MCF 10A (cell line): ENCODE measurements at regions not wholly inside any gene's neighbourhood (a gene's known extent, or its start where the extent isn't known, plus 50 kb on each side); places are given as distances from the start of the nearest gene placed in this dataset.

Experiments used
- BruUV-seq: library from RNA; stranded (reverse); fragments of 400-500 nt; replicated peaks from 2 replicates; lab custom pipeline; 2021; lab: Mats Ljungman, UMichigan
- CTCF ChIA-PET: fragments of 300-600 bp; sonication (Branson Sonifier 250); formaldehyde crosslinking; extraction: SDS; loops from one replicate; lab custom pipeline; 2021; ENCODE audit warnings: antibody characterized with exemption, inconsistent platforms; lab: Yijun Ruan, JAX
- POLR2A ChIA-PET: fragments of 300-600, 350-650 bp; sonication (Branson Sonifier 250); formaldehyde crosslinking; extraction: SDS; loops from one replicate; lab custom pipeline; 2020; ENCODE audit warnings: antibody characterized with exemption, inconsistent platforms; lab: Yijun Ruan, JAX
- DNase-seq: peaks from one replicate; pipeline ENCODE4 v3.0.0-alpha.2; 2018; ENCODE audit not compliant: unreplicated experiment
- H3K27ac Mint-ChIP-seq: one replicate; pipeline ENCODE4 v1.8.0; 2022; ENCODE audit warnings: mild to moderate bottlenecking, low read depth, mixed read lengths; ENCODE audit not compliant: unreplicated experiment
- H3K27me3 Mint-ChIP-seq: one replicate; pipeline ENCODE4 v1.8.0; 2022; ENCODE audit warnings: mixed read lengths; ENCODE audit not compliant: insufficient read depth, unreplicated experiment
- H3K36me3 Mint-ChIP-seq: one replicate; pipeline ENCODE4 v1.8.0; 2022; ENCODE audit warnings: mild to moderate bottlenecking, moderate library complexity, mixed read lengths; ENCODE audit not compliant: insufficient read depth, unreplicated experiment
- H3K4me1 Mint-ChIP-seq: one replicate; pipeline ENCODE4 v1.8.0; 2022; ENCODE audit warnings: mixed read lengths; ENCODE audit not compliant: insufficient read depth, unreplicated experiment
- H3K4me3 Mint-ChIP-seq: one replicate; pipeline ENCODE4 v1.8.0; 2022; ENCODE audit warnings: mild to moderate bottlenecking, moderate library complexity, mixed read lengths; ENCODE audit not compliant: unreplicated experiment
- H3K9me3 Mint-ChIP-seq: one replicate; pipeline ENCODE4 v1.8.0; 2022; ENCODE audit warnings: mixed read lengths; ENCODE audit not compliant: unreplicated experiment
- intact Hi-C: fragments of 100-400 bp; cut with micrococcal nuclease; formaldehyde crosslinking; loops from 2 replicates; pipeline ENCODE4 v1.14.1; 2022
- TF ChIP-seq, protein P1 (sequence below): fragments of 200-600 bp; IDR thresholded peaks from one replicate; pipeline ENCODE4 v1.8.0; 2022; ENCODE audit warnings: antibody characterized with exemption, mild to moderate bottlenecking; ENCODE audit not compliant: unreplicated experiment

DNA sequence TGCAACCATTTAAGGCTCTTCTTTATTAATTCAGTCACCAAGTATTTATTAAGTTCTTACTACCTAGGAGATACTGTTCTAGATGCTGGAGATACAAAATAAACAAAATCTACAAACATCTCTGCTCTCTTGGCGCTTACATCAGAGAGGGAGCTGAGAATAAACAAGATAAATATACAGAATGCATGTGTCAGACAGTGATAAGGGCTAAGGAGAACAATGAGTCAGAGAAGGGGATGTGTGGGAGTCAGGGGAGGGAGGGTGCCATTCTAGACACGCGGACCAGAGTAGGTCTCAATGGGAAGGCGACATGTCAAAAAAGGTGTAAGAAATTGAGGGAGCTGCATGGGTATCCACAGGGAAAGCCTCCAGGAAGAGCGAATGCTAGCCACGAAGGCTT is 393.2 kb downstream of the RWDD3 start:
- Mint-ChIP-seq H3K4me3 (no peak overlapping the region), H3K27me3 (no peaks in the 10 kb centered on the region), H3K4me1 (no peaks in the 10 kb centered on the region), H3K36me3 (no peaks in the 10 kb centered on the region), H3K9me3 (no peaks in the 10 kb centered on the region), H3K27ac (no peak overlapping the region)
- no peak for DNase-seq
- ChIA-PET CTCF (no interaction called here), POLR2A (interaction anchor here (0.6 kb wide), 1 partner anchor 51 kb away, joined by 3 read pairs; no protein-coding TSS in a partner anchor)
- TF ChIP-seq, protein P1, sequence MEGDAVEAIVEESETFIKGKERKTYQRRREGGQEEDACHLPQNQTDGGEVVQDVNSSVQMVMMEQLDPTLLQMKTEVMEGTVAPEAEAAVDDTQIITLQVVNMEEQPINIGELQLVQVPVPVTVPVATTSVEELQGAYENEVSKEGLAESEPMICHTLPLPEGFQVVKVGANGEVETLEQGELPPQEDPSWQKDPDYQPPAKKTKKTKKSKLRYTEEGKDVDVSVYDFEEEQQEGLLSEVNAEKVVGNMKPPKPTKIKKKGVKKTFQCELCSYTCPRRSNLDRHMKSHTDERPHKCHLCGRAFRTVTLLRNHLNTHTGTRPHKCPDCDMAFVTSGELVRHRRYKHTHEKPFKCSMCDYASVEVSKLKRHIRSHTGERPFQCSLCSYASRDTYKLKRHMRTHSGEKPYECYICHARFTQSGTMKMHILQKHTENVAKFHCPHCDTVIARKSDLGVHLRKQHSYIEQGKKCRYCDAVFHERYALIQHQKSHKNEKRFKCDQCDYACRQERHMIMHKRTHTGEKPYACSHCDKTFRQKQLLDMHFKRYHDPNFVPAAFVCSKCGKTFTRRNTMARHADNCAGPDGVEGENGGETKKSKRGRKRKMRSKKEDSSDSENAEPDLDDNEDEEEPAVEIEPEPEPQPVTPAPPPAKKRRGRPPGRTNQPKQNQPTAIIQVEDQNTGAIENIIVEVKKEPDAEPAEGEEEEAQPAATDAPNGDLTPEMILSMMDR: no peak
- intact Hi-C loops: no loop called here
- BruUV-seq: no TSS peak

GRCh38 chr1:95631695-95632094 is 397.7 kb downstream of the RWDD3 start:
- H3K27me3 Mint-ChIP-seq: no peaks in the 10 kb centered on the region
- BruUV-seq: no TSS peak
- no peak overlapping the region for H3K4me3 Mint-ChIP-seq
- H3K36me3 Mint-ChIP-seq: peaks cover 6% of the 10 kb centered on the region
- no peaks in the 10 kb centered on the region for H3K4me1 Mint-ChIP-seq
- no peak for DNase-seq
- ChIA-PET CTCF (no interaction called here), POLR2A (no interaction called here)
- H3K9me3 Mint-ChIP-seq: no peaks in the 10 kb centered on the region
- H3K27ac Mint-ChIP-seq: no peak overlapping the region
- intact Hi-C loops: no loop called here
- TF ChIP-seq, protein P1: no peak

GRCh38 chr1:95635811-95636210 is 401.8 kb downstream of the RWDD3 start:
- CTCF ChIA-PET: interaction anchor here (1.2 kb wide), 1 partner anchor 100 kb away, joined by 5 read pairs; no protein-coding TSS in a partner anchor

DNA sequence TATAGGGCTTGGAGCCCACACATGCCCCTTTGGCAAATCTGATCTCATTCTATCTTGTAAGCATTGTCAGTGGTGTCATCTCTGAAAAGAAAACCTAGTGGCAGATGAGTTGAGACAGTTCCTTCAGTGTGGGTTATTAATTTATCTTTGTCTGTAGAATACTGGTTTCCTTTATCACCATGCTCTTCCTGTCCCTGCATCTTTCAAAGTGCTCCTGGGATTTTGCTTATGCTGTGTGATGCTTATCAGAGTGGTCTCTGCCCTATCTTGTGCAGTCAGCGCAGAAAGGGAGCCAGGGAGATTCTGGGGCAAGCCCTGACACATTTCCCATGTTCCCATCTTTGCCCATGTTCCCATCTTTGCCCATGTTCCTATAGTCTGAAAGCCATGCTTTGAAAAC is 402.9 kb downstream of the RWDD3 start:
- CTCF ChIA-PET: interaction anchor here (1.2 kb wide), 1 partner anchor 101 kb away, joined by 5 read pairs; no protein-coding TSS in a partner anchor
- no TSS peak for BruUV-seq
- H3K36me3 Mint-ChIP-seq: peaks cover 6% of the 10 kb centered on the region

More at GRCh38 chr1:95635811-95636210, 401.8 kb downstream of the RWDD3 start:
- H3K36me3 Mint-ChIP-seq: peaks cover 6% of the 10 kb centered on the region
- H3K27me3 Mint-ChIP-seq: no peaks in the 10 kb centered on the region
- TF ChIP-seq, protein P1: no peak
- no peak overlapping the region for H3K27ac Mint-ChIP-seq
- no TSS peak for BruUV-seq
- H3K4me3 Mint-ChIP-seq: no peak overlapping the region
- intact Hi-C loops: no loop called here
- no peaks in the 10 kb centered on the region for H3K9me3 Mint-ChIP-seq
- no peak for DNase-seq
- POLR2A ChIA-PET: no interaction called here
- peaks cover 5% of the 10 kb centered on the region for H3K4me1 Mint-ChIP-seq

More for the DNA sequence above, 402.9 kb downstream of the RWDD3 start:
- DNase-seq: no peak
- peaks cover 9% of the 10 kb centered on the region for H3K4me1 Mint-ChIP-seq
- POLR2A ChIA-PET: no interaction called here
- no peak overlapping the region for H3K4me3 Mint-ChIP-seq
- intact Hi-C loops: no loop called here
- no peaks in the 10 kb centered on the region for H3K27me3 Mint-ChIP-seq
- H3K27ac Mint-ChIP-seq: no peak overlapping the region
- no peaks in the 10 kb centered on the region for H3K9me3 Mint-ChIP-seq
- TF ChIP-seq, protein P1: no peak
